Right forelimb (tissue), 1 donor: ENCODE measurements at regions not wholly inside any gene's neighbourhood (a gene's known extent, or its start where the extent isn't known, plus 50 kb on each side); places are given as distances from the start of the nearest gene placed in this dataset.
A peak's percentile ranks its signal among the peaks of the same experiment; 100 is the strongest.

ENCODE experiments used
- DNase-seq: peaks from one replicate; pipeline ENCODE4 v3.0.0-alpha.2; 2018

DNA sequence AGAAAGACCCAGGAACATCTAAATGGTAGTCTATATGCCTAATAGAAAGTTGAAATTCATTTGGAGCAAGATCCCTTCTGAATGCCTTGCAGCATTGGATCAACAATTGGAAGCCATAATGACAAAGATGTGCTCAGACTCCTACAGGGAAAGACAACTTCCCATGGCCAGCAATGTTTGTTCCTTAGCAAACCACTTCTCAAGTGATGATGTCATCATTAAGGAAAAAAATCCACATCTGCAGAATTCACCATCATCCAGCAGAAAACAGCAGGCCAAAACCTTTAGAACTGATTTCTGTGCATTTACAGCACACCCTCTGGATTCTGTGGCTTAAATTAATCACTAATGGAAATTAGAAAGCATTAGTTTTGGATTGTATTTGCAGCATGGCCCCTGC lies 82.4 kb upstream of the ZIC3 start:
- DNase-seq = no peak

DNA sequence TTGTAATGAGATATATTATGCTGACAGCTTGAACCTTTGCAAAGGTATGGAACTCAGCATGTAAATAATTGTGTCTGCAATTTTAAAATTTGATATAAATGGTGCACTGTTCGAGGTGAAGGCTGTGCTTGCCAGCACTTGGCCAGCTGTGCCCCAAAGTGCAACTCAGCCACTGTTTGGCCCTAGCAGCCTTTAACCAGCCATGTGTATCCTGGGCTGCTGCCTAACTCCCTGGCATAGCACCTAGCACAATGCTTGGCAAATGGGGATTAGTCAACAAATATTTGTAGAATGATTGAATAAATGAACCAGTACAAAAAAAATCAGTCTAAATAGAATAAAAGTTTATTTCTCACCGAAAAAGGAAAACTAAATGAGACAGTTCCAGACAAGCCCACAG lies 83.8 kb upstream of the ZIC3 start:
- peak; percentile 43 for DNase-seq

GRCh38 chrX:137479386-137479785 lies 86.5 kb upstream of the ZIC3 start:
- DNase-seq = no peak

DNA sequence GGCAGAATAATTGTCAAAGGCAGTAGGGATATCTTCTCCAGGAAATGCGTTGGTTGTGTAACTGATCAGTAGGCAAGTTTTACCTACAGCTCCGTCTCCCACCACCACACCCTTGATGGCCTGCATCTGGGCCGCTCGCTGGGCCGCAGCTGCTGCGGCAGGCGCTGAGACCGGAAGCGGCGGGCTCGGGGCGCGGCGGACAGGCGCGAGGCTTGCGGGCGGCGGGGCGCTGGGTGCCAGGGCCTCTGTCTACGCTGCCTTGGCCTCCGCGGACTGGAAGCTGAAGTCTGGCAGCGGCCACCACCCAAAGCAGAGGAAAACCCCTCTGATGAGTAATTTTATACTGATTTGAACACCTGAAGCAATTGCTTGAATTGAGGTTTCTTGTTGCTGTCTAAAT lies 124.2 kb upstream of the ZIC3 start:
- no peak for DNase-seq

DNA sequence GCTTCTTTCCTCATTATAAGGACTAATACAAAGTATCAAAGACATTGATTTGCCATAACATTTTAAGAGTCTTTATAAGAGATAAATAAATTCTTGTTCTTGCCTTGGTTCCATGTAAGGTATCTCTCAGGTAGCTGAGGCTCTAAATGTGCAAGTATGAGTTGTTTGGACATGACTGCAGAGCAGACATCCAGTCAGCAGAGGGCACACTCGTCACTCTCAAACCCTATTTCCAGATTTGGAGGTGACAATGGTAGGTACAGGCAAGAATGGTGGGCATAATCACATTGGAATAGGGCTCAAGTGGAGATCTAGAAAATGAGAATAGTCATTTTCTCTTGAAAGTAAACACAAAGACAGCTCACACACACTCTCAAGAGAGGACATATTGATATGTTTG lies 133.3 kb upstream of the ZIC3 start:
- DNase-seq = no peak

GRCh38 chrX:137431693-137432488 lies 134.0 kb upstream of the ZIC3 start:
- no peak for DNase-seq

DNA sequence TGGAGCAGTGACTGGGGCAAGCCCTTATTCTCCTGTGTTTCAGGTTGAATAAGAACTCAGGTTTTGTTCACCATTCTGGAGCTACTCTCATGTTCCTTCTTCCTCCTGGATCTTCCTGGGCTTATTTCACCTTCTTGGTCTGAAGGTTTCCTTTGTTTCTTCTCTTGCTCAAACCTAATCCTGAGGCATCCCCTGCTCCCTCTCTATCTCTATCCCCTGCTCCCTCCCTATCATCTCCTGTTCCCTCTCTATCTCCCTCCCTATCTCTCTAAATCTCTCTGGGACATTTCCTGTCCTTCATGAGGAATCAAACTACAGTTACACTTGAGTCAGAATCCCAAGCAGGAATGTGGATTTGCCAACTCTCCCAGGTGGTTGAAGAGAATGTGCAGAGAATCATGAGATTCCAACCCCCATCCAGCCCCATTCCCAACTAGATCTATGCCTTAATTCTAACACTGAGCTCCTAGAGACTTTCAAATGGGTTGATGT lies 134.9 kb upstream of the ZIC3 start:
- DNase-seq = no peak

GRCh38 chrX:137430301-137430700 lies 135.6 kb upstream of the ZIC3 start:
- no peak for DNase-seq

DNA sequence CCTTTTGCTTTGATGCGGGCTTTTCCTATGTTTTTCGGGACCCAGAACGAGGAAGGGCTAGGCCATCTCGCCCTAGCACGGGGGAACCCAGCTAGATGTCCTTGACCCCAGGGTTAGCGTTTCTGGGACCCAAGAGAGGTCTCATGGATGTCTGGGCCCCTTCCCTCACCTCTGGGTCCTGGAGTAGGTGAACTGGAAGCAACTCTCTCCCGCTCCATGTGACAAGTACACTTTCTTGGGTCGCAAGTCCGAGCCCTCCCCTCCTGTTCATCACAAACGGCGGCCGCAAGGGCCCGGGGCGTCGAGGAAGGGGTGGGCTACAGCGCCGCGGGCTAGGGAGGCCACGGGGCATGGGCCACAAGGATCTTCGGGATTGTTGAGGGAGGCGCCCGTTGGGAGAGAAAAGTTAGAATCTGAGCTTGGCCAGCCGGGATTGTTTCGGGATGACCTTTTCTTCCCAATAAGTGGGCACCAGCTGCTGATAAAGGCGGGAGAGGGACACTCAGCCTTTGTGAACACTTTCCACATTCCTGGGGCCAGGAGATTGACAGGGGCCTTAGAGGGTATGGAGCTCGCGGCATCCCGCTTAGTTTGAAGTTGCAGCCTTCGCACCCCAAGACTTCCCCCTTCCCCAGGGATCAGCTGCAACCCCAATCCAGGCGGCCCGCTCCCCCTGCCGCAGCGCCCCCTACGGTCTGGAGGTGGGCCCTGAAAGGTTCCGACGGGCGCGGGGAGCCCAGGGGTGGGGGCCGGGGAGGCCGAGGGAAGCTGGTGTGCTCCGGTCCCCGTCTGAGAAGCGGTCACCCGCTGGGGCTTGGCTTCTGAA lies 136.9 kb upstream of the ZIC3 start:
- DNase-seq = no peak

- peak; percentile 44 for DNase-seq
Measured at GRCh38 chrX:137428221-137428661, 137.7 kb upstream of the ZIC3 start.

- DNase-seq = peak; percentile 46
Measured at GRCh38 chrX:137427816-137428215, 138.1 kb upstream of the ZIC3 start.

- DNase-seq = no peak
Measured at GRCh38 chrX:137427426-137427778, 138.5 kb upstream of the ZIC3 start.

DNA sequence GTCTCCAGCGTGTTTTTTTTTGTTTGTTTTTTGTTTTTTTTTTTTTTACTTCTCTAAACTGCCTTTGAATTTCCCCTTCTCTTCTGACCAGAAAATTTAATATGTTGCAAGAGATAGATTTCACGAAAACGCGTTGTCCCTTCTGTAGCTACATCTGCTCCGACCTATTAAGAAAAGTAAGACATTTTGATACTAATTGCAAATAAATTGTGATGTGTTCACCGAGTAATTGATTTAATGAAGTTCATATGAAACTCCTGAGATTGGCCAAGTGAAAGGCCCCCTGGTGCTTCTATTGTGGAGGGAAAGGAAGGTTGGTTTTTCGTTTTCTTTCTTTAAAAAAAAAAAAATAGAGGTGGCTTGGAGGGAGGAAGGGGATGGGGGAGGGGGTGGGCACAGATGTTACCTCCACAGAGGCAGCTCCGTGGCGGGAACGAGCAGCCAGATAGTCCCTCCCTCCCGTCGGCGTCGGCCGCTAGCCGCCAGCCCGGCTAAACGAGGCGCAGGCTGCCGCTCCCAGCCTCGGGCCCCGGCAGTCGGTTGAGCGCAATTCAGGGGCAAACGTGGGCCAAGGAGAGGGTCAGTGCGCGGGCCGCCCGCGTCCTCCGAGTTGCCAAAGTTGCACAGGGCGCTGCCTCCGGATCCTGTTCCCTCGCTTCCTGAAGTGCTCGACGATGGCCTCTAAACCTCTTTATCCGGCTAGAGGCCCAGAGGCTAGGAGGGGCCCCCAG lies 139.1 kb upstream of the ZIC3 start:
- no peak for DNase-seq

GRCh38 chrX:137425986-137426385 lies 139.9 kb upstream of the ZIC3 start:
- no peak for DNase-seq

GRCh38 chrX:137425273-137425902 lies 140.5 kb upstream of the ZIC3 start:
- peak; percentile 44 for DNase-seq

DNA sequence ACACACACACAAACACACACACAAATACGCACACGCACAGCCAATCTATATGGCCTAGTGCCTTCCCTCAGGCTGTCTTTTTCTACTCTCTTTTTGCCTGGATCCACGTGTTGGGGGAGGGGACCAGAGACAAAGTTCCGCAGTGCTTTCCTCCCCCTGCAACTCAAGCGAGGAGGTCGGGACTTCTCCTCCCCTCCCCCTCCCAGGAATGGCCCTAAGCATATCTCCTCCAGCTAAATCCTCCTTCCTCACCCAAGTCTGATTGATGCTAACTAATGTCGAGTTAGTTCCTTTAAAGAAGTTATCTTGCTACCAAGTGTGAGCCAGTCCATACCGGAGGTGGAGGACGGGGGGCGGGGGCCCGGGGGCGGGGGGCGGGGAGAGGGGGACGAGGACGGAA lies 141.2 kb upstream of the ZIC3 start:
- no peak for DNase-seq

GRCh38 chrX:137423241-137423640 lies 142.7 kb upstream of the ZIC3 start:
- no peak for DNase-seq

GRCh38 chrX:137418086-137418485 lies 147.8 kb upstream of the ZIC3 start:
- DNase-seq = no peak

GRCh38 chrX:137413190-137413589 lies 152.7 kb upstream of the ZIC3 start:
- no peak for DNase-seq

GRCh38 chrX:137405449-137406140 lies 160.3 kb upstream of the ZIC3 start:
- DNase-seq = no peak

- no peak for DNase-seq
Measured at GRCh38 chrX:137401092-137401491, 164.8 kb upstream of the ZIC3 start.

GRCh38 chrX:137387646-137388045 lies 178.3 kb upstream of the ZIC3 start:
- DNase-seq = no peak
